MM.1S (cell line): ENCODE measurements at regions not wholly inside any gene's neighbourhood (a gene's known extent, or its start where the extent isn't known, plus 50 kb on each side); places are given as distances from the start of the nearest gene placed in this dataset.
"Not testable (repeated sequence)": the region's sequence is repeated elsewhere in the genome, so short reads cannot be mapped to it uniquely, and the experiment has no call there.

Experiments
- DNase-seq: peaks from one replicate; pipeline ENCODE4 v3.0.0-alpha.2; 2015
- H2AFZ ChIP-seq: fragments of 300-600 bp; sonication (generic); 2 replicates; pipeline ENCODE4 v1.6.0; 2016; ENCODE audit warnings: antibody characterized with exemption, low read length
- H3F3A ChIP-seq: fragments of 300-600 bp; sonication (generic); 2 replicates; pipeline ENCODE4 v1.6.1; 2016; ENCODE audit warnings: mild to moderate bottlenecking, antibody characterized with exemption, low read length, moderate library complexity, mixed read lengths; ENCODE audit not compliant: insufficient read depth
- H3K27ac ChIP-seq: fragments of 300-600 bp; sonication (generic); 2 replicates; pipeline ENCODE4 v1.5.1; 2016; ENCODE audit warnings: mild to moderate bottlenecking, low read length
- H3K27me3 ChIP-seq: fragments of 300-600 bp; sonication (generic); replicated peaks from 2 replicates; pipeline ENCODE4 v1.6.0; 2016; ENCODE audit warnings: low read length; ENCODE audit not compliant: insufficient read depth
- H3K36me3 ChIP-seq: fragments of 300-600 bp; sonication (generic); replicated peaks from 2 replicates; pipeline ENCODE4 v1.6.1; 2016; ENCODE audit warnings: mild to moderate bottlenecking, low read length, mixed read lengths; ENCODE audit not compliant: insufficient read depth
- H3K4me1 ChIP-seq: fragments of 300-600 bp; sonication (generic); 2 replicates; pipeline ENCODE4 v1.6.1; 2016; ENCODE audit warnings: low read length, mixed read lengths
- H3K4me2 ChIP-seq: fragments of 300-600 bp; sonication (generic); 2 replicates; pipeline ENCODE4 v1.6.0; 2016; ENCODE audit warnings: low read depth, low read length
- H3K4me3 ChIP-seq: fragments of 300-600 bp; sonication (generic); 2 replicates; pipeline ENCODE4 v1.5.1; 2016; ENCODE audit warnings: low read length, mixed read lengths
- H3K79me2 ChIP-seq: fragments of 300-600 bp; sonication (generic); 2 replicates; pipeline ENCODE4 v1.6.1; 2016; ENCODE audit warnings: mixed run types, low read length, mixed read lengths
- H3K9ac ChIP-seq: fragments of 300-600 bp; sonication (generic); 2 replicates; pipeline ENCODE4 v1.6.1; 2016; ENCODE audit warnings: low read length, mixed read lengths
- H3K9me2 ChIP-seq: fragments of 300-600 bp; sonication (generic); replicated peaks from 2 replicates; pipeline ENCODE4 v1.6.1; 2016; ENCODE audit warnings: mild to moderate bottlenecking, low read length, mixed read lengths; ENCODE audit not compliant: insufficient read depth
- H3K9me3 ChIP-seq: fragments of 300-600 bp; sonication (generic); replicated peaks from 2 replicates; pipeline ENCODE4 v1.6.1; 2016; ENCODE audit warnings: mild to moderate bottlenecking, low read length, mixed read lengths; ENCODE audit not compliant: insufficient read depth
- H4K20me1 ChIP-seq: fragments of 300-600 bp; sonication (generic); 2 replicates; pipeline ENCODE4 v1.6.1; 2016; ENCODE audit warnings: mild to moderate bottlenecking, low read length, moderate library complexity, mixed read lengths; ENCODE audit not compliant: insufficient read depth
- EZH2 ChIP-seq: fragments of 300-600 bp; sonication (generic); optimal IDR thresholded peaks from 2 replicates; pipeline ENCODE3; 2017; ENCODE audit warnings: low read depth, mild to moderate bottlenecking, antibody characterized with exemption, low read length, mixed read lengths
- EZH2phosphoT487 ChIP-seq: fragments of 300-600 bp; sonication (generic); IDR thresholded peaks from 2 replicates; pipeline ENCODE4 v1.6.1; 2018; ENCODE audit warnings: antibody characterized with exemption, low read length
- TF ChIP-seq, protein P1 (sequence below): fragments of 300-600 bp; sonication (generic); IDR thresholded peaks from 2 replicates; pipeline ENCODE4 v1.5.1; 2016; ENCODE audit warnings: antibody characterized with exemption, low read length, mixed read lengths

DNA sequence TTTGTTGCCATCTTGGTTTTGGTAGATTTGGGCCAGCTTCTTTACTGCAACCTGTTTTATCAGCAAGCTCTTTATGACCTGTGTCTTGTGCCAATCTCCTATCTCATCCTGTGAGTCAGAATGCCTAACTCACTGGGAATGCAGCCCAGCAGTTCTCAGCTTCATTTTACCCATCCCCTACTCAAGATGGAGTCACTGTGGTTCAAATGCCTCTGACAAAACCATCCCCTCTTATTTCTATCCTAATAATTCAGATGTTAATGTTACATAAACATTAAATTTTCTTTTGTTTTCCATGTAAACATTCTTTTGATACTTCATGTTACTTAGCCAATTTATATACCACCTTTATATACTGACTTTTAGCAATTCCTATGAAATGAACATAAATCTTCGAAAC is 746.3 kb downstream of the CDH18 start:
- H3K9me2 ChIP-seq, result no peaks in the 10 kb centered on the region
- no peaks in the 10 kb centered on the region for H3F3A ChIP-seq
- H3K36me3 ChIP-seq, result no peaks in the 10 kb centered on the region
- TF ChIP-seq, protein P1, sequence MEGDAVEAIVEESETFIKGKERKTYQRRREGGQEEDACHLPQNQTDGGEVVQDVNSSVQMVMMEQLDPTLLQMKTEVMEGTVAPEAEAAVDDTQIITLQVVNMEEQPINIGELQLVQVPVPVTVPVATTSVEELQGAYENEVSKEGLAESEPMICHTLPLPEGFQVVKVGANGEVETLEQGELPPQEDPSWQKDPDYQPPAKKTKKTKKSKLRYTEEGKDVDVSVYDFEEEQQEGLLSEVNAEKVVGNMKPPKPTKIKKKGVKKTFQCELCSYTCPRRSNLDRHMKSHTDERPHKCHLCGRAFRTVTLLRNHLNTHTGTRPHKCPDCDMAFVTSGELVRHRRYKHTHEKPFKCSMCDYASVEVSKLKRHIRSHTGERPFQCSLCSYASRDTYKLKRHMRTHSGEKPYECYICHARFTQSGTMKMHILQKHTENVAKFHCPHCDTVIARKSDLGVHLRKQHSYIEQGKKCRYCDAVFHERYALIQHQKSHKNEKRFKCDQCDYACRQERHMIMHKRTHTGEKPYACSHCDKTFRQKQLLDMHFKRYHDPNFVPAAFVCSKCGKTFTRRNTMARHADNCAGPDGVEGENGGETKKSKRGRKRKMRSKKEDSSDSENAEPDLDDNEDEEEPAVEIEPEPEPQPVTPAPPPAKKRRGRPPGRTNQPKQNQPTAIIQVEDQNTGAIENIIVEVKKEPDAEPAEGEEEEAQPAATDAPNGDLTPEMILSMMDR, result no peak
- no peak for TF ChIP-seq EZH2phosphoT487
- TF ChIP-seq EZH2, result no peak
- no peaks in the 10 kb centered on the region for H3K27me3 ChIP-seq
- no peaks in the 10 kb centered on the region for H3K9me3 ChIP-seq
- no peaks in the 10 kb centered on the region for H3K4me1 ChIP-seq
- no peak overlapping the region for H3K4me2 ChIP-seq
- H3K4me3 ChIP-seq, result no peak overlapping the region
- no peak overlapping the region for H3K27ac ChIP-seq
- H3K9ac ChIP-seq, result no peak overlapping the region
- no peak overlapping the region for H2AFZ ChIP-seq
- no peak for DNase-seq
- H4K20me1 ChIP-seq, result no peaks in the 10 kb centered on the region
- no peaks in the 10 kb centered on the region for H3K79me2 ChIP-seq

DNA sequence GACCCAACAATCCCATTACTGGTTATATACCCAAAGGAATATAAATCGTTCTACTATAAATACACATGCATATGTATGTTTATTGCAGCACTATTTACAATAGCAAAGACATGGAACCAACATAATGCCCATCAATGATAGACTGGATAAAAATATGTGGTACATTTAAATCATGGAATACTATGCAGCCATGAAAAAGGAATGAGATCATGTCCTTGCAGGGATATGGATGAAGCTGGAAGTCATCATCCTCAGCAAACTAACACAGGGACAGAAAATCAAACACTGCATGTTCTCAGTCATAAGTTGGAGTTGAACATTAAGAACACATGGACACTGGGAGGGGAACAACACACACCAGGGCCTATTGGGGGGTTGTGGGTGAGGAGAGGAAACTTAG is 741.8 kb downstream of the CDH18 start:
- H3F3A ChIP-seq, H2AFZ ChIP-seq, H4K20me1 ChIP-seq, H3K79me2 ChIP-seq, H3K4me2 ChIP-seq, H3K27me3 ChIP-seq, H3K4me1 ChIP-seq, H3K9me3 ChIP-seq, H3K4me3 ChIP-seq, DNase-seq, H3K9ac ChIP-seq, H3K27ac ChIP-seq, H3K36me3 ChIP-seq, H3K9me2 ChIP-seq: not testable (repeated sequence)

DNA sequence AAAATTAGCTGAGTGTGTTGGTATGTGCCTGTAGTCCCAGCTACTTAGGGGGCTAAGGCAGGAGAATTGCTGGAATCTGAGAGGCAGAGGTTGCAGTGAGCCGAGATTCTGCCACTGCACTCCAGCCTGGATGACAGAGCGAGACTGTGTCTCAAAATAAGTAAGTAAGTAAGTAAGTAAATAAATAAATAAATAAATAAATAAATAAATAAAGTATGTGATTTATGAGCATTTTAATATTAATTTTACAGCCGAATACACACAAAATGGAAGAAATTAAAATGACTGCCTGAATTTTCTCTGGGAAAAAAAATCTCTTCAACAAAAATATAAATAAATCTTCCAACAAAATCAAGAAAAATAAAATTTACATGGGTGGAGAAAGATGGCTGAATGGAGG is 740.7 kb downstream of the CDH18 start:
- H3K4me2 ChIP-seq, result no peak overlapping the region
- TF ChIP-seq, protein P1, result no peak
- TF ChIP-seq EZH2phosphoT487 (no peak), EZH2 (no peak)
- no peaks in the 10 kb centered on the region for H4K20me1 ChIP-seq
- no peak overlapping the region for H2AFZ ChIP-seq
- H3K9me2 ChIP-seq, result no peaks in the 10 kb centered on the region
- H3K4me3 ChIP-seq, result no peak overlapping the region
- H3K9ac ChIP-seq, result no peak overlapping the region
- no peak for DNase-seq
- no peak overlapping the region for H3K27ac ChIP-seq
- no peaks in the 10 kb centered on the region for H3K27me3 ChIP-seq
- no peaks in the 10 kb centered on the region for H3K36me3 ChIP-seq
- no peaks in the 10 kb centered on the region for H3F3A ChIP-seq
- H3K79me2 ChIP-seq, result no peaks in the 10 kb centered on the region
- H3K4me1 ChIP-seq, result peaks cover 4% of the 10 kb centered on the region; the same call in 1 of the 2 replicates
- no peaks in the 10 kb centered on the region for H3K9me3 ChIP-seq

DNA sequence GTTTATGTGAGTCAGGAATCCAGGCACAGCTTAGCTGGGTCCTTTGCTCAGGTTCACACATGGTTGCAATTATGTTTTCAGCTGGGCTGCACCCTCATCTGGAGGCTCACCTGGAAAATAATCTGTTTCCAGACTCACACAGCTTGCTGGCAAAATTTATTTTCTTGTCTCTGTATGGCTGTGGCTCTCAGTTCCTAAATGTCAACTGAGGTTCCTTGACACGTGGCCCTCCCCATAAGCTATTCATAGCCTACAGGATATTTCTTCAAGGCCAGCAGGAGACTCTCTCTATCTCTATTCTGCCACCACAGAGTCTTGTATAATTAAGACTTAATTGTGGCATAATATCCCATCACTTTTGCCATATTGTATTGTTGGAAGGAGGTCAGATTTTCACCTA is 732.0 kb downstream of the CDH18 start:
- Histone ChIP-seq H3K79me2 (no peaks in the 10 kb centered on the region), H3K9ac (peak overlapping the region; percentile 0; the same call in 1 of the 2 replicates), H3K9me3 (no peaks in the 10 kb centered on the region), H3K4me2 (peak overlapping the region; percentile 33; the same call in 1 of the 2 replicates), H4K20me1 (no peaks in the 10 kb centered on the region), H3K36me3 (no peaks in the 10 kb centered on the region), H3F3A (peaks cover 3% of the 10 kb centered on the region; the same call in 1 of the 2 replicates), H3K4me3 (no peak overlapping the region), H2AFZ (peak overlapping the region; percentile 20), H3K27me3 (no peaks in the 10 kb centered on the region), H3K4me1 (peaks cover 24% of the 10 kb centered on the region), H3K27ac (peak overlapping the region; percentile 60; the same call in 1 of the 2 replicates), H3K9me2 (no peaks in the 10 kb centered on the region)
- TF ChIP-seq, protein P1, result 0 out of 2 replicates have a peak, but pooled peaks have one; percentile 8
- TF ChIP-seq EZH2phosphoT487 (no peak), EZH2 (no peak)
- peak; percentile 43 for DNase-seq
